GM18868 (cell line): ENCODE measurements at regions not wholly inside any gene's neighbourhood (a gene's known extent, or its start where the extent isn't known, plus 50 kb on each side); places are given as distances from the start of the nearest gene placed in this dataset.

Experiments
- ATAC-seq: cut with Tn5 transposase; IDR thresholded peaks from one replicate; pipeline ENCODE4 v1.9.1; 2021; ENCODE audit warnings: mild to moderate bottlenecking, moderate library complexity; ENCODE audit not compliant: unreplicated experiment

DNA sequence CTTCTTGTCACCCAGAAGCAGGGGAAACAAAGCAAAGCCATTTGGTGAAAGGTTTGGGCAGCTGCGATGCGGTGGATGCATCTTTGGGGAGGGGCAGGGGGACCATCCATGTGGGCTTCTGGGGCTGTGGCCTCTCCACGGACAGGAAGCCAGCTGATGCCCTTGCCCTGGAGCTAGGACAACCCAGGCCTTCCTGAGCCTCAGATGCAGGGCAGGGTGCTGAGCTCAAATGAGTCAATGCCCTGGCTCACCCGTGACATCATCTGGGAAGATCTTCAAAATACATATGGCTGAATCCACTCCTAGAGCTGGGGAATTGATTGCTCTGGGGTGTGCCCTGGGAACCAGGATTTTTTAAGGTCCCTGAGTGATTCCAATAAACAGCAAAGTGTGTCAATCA, 1418.2 kb downstream of the TBC1D22A start:
- ATAC-seq, result no peak

DNA sequence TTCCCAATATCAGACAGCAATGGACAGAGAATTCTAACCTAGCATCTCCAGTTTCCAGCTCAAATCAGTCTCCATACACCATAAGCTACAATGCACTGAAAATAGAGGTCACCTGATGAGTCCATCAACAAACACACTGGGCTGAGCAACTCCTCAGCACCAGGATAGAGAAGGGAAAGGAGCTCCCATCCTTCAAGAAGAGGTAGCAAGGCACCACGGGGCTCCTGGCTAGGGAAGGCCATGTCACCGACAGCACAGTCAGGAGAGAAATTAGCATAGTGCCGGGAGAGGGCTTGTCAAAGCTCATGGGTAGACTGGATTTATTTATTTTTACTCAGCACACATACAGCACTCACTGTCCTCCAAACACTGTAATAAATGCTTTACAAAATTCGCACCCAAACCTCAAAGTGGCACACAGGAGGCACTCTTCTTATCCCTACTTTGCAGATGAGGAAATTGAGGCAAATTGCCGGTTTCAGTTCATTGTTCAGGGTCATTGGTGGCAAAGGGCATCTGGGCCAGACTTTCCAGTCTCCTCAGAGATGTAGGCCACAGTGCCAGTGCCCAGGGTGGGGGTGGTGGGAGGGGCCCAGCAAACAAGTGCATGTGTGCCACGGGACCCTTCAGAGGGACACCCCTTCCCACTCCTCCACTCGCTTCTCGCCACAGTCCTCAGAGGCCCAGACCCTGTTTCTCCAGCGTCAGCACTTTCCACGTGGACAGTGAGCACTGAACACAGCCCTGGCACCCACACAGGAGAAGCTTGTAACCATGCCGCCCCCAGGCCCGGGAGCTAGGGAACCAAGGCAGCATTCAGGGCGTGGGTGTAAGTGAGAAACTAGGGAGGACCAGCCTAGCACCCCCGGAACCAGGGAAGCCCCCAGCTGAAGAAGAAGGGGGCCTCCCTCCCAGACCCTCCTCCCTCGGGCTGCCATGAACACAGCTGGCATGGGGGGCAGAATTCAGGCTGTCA, 1417.4 kb downstream of the TBC1D22A start:
- no peak for ATAC-seq

DNA sequence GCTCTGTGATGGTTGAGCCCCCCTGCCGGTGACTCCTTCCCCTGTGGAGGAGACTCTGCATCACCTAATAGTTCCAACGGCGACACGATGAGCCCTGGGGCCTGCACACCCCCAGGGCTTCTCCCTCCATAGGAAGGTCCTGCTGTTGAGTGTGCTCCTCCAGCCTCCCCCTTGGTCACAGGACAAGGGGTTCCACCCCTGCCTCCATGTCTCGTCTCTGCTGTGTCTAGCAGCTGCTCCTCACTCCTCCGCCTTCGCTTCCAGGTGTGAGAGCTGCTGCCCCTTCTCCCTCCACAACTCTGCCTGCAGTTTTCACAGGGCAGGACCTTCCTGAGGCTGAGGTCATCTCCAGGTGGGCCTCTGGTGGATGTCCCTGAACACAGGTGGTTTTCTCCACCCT, 1416.1 kb downstream of the TBC1D22A start:
- ATAC-seq, result no peak

DNA sequence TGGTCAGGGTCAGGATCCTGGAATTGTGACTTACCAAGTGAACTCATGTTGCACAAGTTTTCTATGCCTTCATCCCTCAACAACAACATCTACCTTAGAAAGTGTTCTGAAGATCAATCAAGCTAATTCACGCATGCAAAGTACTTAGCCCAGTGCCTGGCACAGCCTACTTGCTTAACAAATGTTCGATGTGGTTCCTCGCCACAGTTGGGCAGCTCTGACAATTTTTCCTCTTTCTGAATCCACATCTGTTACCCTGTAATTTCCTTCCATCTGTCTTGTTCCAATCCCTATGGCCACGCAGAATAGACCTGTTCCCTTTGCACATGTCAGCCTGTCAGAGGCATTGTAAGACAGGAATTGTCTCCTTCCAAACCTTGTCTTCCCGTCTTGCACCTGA, 1415.2 kb downstream of the TBC1D22A start:
- no peak for ATAC-seq

DNA sequence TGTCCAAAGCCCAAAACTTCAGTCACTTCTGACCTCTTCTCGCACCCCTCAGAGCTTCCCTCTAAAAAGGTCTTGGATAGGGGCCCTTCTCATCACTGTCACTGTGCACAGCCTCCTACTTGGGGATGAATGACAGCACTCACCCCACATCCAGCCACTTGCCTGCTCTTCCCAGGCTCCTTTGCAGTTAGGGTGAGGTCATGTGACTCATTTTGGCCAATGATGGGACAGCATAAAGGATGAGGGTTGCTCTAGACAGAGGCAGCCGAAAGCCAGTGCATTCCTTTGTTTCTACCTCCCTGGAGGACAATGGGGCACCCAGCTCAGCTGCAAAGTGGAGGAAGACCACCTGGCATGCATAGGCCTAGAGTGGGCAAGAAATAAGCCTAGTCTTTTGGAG, 1413.3 kb downstream of the TBC1D22A start:
- ATAC-seq, result no peak

DNA sequence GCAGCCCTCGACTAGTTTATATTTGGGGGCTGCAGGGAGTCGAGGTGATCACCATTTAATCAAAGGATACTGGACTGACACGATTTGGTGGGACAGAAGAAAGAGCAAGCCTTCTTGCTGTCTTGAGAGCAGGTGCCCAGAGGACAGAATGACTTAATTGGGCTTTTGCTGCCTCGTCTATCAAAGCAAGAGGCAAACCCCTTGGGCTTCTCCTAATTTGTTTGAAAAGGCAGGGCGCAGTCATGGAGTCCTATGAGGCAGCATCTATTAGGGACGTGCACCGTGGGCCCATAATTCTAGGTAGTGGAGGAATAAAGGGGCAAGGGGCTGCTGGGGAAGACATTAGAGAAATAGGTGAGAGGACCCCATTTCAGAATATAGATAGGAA, 1411.3 kb downstream of the TBC1D22A start:
- no peak for ATAC-seq

DNA sequence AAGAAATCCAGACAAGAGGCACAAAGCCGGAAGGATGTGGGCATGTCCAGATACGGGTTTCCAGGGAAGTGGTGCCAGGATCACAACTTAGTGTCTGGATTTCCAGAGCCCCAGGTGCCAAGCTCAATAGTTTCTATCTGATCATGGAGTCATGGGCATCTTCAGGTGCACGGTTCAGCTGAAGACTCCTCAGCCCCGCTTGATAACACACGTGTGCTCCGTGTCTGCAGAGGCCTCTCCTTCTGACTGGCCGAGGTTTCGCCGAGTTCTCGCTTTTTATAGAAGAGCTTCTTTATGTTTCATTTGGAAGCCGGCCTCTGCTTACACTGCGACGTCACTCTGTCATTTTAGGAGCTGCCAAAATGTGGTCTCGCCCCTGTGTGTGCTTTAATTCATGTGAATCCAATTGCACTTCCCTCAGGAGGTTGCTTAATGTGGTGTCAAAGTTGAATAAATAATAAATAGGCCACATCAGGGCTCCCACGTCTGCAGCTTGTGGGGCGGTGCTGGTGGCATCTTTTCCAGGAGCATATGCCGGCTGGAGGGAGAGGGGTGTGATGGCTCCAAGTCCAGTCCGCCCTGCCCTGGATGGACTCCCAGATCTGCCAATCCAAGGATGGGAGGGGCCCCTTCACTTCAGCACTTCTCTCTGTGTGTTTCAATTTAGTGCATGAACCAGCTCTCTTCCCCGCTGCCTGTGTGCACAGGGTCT, 1410.8 kb downstream of the TBC1D22A start:
- no peak for ATAC-seq

DNA sequence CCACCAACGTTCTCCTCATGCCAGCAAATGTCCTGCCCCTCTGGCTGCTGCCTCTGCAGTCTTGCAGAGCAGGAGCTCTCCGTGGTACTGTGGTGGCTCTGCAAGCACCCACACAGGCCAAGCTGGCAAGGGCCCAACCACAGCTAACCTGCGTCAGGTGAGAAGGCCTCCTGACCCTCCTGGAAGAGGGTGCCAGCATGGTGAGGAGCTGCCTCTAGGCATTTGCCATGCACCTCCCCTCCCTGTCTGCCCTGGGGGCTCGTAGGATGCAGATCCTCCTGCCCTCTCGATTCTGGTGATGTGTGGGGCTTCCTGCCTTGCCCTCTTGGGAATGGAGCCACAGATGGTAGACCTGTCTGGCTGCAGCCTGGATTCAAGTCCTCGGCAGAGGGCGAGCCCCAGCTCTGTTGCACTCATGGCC, 1408.8 kb downstream of the TBC1D22A start:
- ATAC-seq, result no peak

DNA sequence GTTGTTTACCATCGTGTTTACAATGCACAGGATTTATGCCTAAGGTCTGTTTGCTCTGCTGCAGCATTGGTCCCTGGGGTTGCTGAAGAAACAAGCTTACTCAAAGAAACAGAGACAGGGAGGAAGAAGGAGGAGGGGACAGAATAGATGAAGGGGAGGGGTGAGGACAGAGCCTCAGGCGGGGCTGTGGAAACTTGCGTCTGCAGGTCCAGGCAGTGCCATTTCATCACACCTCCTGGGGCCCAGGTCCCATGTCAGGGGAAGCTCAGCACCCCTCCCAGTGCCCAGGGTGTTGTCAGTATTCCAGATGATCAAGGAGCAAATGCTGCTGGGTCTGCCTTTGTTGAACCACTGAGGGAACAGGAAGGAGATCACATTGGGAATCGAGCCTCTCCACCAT, 1406.8 kb downstream of the TBC1D22A start:
- no peak for ATAC-seq

DNA sequence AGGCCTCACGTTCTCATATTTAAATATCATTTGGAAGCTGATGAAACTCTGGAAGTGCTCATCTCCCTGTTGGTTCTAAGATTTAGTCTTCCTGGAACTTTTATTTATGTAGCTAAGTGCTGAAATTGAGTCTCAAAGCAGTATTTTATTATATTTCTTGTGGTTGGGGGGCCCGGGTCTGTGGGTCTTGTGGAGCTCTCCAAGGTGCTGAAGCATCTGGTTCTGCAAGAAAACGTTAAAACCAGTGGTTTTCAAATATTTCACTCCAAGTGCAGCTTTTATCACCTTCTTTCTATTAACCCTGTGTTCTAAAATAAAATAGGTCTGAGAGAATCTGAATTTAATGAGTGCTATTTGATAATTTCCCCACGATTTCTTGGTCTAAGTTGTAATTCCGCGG, 1404.8 kb downstream of the TBC1D22A start:
- ATAC-seq, result no peak

DNA sequence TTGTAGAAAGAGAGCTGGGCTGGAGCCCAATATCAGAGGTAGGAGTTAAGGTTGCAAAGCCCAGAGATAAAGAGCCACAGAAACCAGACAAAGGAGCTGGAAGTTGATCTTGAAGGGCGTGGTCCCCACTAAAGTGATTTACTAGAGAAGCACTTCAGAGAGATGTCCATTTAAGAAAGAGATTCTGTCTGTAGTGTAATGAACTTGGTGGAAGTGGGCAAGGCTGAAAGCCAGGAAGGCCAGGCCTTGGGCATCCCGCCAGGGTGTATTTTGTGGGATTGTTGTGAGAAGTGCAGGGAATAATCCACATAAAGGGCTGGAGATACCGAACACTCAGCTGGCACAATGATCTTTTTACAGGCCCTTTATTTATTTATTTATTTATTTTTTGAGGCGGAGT, 1398.8 kb downstream of the TBC1D22A start:
- ATAC-seq, result no peak

DNA sequence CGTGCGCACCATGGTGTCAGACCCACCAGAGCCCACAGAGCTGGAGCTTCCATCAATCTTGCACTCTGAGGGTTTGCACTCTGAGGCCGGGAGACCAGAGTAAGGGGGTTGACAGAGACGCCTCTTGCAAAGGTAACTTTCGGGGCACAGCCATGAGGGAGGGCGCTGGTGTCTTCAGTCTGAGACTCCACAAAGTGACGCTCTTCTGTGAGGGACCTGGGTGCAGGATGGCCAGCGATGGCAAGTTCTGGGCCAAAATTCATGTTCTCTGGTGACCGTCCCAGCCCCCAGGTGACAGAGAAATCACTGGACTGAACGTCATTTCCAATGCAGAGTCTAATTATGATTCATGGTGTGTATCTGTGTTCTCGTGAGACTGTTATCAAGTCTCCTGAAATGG, 1395.2 kb downstream of the TBC1D22A start:
- ATAC-seq, result no peak

DNA sequence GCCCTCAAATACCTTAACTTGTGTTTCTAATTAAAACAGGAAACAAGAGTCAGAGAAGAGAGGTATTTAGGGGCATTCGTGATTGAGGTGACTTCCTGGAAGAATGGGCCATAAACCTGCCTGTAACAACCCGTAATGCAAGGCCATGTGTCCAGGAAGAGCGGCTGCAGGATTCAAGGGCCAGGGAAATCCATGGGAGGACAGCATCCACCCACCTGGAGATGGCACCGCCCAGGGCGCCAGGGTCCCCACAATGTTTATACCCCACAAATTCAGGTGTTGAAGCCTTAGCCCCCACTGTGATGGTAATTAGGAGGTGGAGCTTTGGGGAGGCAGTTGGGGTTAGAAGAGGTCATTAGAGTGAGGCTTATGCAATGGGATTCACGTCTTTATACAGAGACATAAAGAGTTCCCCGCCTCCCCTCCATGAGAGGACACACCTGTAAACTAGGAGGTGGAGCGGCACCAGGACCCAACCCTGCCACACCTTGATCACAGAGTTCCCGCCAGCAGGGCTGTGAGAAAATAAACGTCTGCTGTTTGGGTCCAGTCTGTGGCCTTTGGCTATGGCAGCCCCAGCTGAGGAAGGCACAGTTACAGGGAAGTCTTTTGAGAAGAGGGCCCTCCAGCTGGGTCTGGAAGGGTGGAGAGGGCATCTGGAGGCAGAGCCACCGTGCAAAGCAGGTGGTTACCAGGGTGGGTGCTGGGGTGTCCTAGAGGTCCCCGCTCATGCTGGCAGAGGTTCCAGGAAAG, 1394.3 kb downstream of the TBC1D22A start:
- ATAC-seq, result no peak

DNA sequence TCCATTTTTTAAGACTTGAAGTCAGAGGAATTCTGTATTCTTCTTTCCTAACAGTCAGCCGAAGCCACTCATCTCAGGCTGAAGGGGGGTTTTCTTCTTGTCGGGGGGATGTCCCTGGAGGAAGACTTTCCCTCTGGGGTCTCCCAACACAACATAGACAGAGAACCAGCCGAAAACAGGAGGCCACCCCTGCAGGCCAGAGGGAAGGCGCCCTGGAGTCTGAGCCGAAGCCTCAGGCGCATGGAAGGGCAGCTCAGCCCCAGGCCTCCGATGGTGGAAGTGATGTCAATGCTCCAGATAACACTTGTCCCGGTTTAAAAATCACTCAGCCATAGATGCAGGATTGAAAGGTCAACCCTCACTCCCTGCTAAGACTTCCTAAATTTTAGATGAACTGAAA, 1393.0 kb downstream of the TBC1D22A start:
- ATAC-seq, result no peak

DNA sequence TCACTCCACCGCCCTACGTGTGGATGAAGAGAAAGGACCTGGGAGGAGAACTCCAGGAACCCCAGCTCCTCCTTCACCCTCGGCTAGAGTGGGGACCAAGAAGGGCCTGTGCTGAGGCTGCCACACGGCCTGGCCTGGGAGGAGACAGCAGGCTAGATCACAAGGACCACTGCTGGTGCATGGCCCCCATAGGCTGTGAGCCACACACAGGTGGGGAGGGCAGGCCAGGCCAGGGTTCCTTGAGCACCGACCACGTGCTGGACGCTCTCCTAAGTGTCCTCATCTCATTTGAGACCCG, 1392.4 kb downstream of the TBC1D22A start:
- ATAC-seq, result no peak

DNA sequence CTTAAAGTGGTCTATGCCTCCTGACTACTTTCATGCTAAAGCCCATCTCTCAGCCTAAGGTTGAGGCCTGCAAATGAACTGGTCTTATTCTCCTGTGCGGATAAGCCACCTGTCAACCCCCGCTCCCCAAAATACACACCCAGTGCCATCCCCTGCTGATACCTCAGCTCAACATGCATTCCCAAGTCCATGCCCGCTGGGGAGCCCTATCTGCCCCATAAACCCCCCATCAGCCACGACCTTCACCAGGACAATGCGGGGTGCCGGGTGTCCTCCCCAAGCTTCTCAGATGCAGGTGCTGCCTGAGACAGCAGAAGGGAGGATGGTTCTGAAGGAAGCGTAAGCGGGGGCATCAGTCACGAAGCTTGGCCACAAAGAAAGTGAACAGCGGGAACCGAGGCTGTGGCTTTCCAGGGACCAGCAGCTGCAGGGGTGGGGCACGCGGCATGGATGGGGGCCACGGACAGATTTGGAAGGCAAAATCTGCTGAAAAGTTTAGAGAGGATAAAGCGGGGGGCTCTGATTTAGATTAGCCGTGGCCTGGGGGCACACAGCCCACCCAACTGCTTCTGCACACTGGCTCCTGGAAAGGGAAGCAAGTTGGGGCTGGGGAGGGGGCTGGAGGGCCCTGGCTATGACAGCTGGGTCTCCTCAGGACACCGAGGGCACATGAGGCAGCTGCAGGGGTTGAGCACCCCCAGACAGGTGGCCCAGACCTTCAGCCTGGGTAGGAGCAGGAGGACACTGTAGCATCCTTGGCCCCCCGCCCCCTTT, 1391.9 kb downstream of the TBC1D22A start:
- no peak for ATAC-seq

DNA sequence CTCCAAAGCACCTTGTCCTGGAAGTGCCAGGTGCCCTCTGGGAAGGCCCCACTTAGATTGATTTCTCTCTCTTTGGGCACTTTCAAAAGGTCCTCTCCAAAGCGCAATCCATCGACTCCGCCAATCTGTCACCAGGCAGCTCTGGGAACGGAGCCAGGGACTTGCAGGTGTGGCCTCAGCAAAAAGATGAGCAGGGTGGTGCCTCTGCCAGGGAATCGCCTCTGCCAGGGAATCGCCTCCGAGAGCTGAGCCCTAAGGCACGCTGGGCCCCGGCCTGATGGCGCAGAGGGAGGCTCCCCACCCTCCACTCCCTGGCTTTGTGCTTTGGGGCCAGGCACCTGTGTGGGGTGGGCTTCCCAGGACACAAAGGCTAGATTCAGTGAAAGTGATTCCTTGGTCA, 1391.3 kb downstream of the TBC1D22A start:
- ATAC-seq, result no peak

DNA sequence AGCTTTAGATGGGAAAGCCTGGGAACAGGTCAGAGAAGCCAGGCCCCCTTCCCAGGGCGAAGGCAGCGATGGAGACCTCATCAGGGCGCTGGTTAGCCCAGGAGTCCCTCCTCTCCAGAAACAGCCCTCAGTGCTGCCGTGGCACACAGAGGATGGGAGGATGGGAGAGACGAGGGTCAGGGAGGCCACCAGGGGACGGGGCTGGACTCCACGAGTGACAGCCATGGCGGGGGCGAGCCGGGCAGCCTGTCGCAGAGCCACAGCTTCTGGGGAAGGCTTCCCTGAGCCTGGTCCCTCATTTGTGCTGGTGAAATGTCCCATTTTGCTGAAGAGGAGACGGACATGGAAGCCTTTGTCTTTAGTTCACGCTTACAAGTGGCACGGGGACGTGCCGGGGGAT, 1390.5 kb downstream of the TBC1D22A start:
- no peak for ATAC-seq

DNA sequence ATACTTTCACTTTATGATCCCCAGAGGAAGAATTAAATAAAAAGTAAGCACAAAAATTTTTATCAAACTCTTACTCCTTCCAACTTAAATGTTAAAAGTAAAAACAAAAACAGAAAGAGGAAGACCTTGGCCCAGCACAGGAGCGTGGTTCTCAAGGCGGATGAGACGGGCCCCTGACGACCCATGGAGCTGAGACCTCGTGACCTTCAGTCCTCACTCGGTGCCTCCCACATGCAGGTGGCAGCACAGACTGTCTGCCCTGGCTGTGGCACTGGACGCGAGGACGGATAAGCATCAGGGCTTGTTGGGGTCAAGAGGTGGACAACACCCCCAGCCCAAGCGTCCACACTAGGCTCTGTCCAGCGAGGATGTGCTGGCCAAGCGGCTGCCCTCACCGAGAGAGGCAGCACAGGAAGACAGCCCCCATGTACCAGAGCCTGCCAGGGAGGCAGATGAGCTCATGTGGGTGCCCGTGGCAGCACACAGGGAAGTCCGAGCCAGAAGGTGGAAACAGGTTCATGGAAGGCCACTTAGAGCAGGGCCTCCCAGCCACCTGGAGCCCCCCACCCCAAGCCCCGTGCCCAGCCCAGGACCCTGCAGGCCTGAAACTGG, 1389.8 kb downstream of the TBC1D22A start:
- no peak for ATAC-seq

DNA sequence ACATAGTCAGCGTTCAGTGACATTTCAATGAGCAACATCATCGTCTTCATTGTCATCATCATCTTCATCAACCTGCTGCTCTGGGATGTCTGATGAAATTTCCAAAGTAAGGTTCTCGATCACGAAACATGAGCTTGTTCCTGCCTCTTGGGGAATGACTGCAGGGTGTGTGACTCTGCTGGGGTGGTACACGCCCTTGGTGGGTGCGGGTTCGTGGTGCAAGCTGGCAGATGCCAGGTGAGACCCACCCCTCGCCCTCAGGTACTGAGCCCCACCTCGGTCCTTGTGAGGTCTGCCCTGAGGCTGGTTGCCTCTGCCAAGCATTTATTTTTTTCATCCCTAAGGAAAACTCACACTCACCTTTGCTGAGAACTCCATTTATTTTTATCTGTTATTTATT, 1389.2 kb downstream of the TBC1D22A start:
- no peak for ATAC-seq

DNA sequence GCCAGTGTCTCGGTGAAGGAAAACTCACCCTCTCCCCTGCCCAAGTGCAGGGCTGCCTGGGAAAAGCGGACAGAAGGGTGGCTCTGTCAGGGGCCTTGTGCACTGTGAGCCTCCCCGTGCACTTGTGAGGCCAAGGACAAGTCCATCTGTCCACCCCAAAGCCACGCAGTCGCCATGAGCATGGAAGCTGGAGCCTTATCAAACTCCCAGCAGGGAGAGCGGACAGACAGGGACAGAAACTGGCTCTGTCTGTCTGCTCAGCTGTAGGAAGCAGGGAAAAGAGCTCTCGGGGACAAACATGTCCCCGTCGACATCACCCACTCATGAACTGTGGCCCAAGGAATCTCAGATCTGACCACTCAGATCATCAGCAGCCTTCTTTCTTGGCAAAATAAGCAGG, 1385.4 kb downstream of the TBC1D22A start:
- ATAC-seq, result no peak
